SIG-M5 treated with dmso at 0.1 percent for 504 hours (cell line): ENCODE measurements at regions not wholly inside any gene's neighbourhood (a gene's known extent, or its start where the extent isn't known, plus 50 kb on each side); places are given as distances from the start of the nearest gene placed in this dataset.
A peak's percentile ranks its signal among the peaks of the same experiment; 100 is the strongest.
"Not testable (repeated sequence)": the region's sequence is repeated elsewhere in the genome, so short reads cannot be mapped to it uniquely, and the experiment has no call there.

Experiments used
- DNase-seq: peaks from one replicate; lab custom pipeline; 2025; ENCODE audit not compliant: unreplicated experiment; lab: John Stamatoyannopoulos, UW

GRCh38 chr6:137545073-137545472 lies 50.9 kb upstream of the OLIG3 start:
- no peak for DNase-seq

DNA sequence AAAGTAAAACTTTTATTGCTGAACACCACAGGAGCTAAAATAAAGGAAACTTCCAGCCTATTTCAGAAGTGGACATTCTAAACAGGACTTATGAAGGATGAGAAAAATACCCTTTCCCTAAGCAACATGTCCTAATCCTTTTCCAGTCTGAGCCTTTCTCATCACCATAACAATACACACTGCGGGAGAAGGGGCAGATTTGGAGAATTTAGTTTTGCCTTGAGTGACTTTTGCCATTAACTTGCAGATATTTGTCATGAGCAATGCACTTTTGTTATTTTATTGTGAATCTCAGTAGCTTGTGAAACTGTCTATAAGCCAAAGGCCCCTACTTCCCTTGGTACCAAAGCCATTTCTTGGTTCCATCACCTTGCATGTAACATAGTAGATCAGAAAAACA lies 53.0 kb upstream of the OLIG3 start:
- no peak for DNase-seq

- DNase-seq: no peak
Observed at GRCh38 chr6:137547601-137548000, 53.4 kb upstream of the OLIG3 start.

- no peak for DNase-seq
Observed at GRCh38 chr6:137549106-137549505, 54.9 kb upstream of the OLIG3 start.

DNA sequence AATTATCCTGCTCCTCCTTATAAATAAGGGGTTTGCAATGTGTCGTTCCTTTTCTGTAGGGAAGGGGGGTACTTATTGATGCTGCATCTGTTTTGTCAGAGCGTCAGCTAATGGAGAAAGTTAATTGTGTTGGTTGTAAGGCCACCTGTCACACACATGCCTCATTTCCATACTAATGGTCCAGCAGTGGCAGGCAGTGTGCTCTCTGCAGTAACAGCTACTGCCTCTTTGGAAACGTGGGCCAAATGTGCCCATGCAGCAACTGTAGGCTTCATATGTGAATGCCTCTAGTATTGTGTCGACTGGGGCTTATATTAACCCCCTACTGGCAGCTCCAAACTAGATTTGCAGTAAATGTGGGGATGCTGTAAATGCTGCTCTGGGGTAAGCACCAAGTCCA lies 56.3 kb upstream of the OLIG3 start:
- DNase-seq: no peak

- no peak for DNase-seq
Observed at GRCh38 chr6:137552146-137552545, 58.0 kb upstream of the OLIG3 start.

DNA sequence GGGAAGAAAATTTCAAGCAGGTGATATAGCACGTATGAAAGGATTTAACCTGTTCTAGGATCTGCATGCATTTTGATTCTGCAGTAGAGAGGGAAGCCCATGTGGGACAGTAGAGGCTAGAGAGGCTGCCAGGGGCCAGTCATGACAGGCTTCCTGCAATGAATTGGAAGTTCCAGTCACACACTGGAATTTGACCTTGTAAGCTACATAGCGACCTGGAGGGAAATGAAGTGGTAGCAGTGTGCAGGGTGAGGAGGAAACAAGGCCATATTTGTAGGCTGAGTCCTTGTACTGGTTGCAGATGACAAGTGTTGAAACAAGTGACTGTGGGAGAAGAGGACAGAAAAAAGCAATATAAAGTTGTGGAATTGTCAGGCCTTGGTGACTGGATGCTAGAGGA lies 58.6 kb upstream of the OLIG3 start:
- no peak for DNase-seq

DNA sequence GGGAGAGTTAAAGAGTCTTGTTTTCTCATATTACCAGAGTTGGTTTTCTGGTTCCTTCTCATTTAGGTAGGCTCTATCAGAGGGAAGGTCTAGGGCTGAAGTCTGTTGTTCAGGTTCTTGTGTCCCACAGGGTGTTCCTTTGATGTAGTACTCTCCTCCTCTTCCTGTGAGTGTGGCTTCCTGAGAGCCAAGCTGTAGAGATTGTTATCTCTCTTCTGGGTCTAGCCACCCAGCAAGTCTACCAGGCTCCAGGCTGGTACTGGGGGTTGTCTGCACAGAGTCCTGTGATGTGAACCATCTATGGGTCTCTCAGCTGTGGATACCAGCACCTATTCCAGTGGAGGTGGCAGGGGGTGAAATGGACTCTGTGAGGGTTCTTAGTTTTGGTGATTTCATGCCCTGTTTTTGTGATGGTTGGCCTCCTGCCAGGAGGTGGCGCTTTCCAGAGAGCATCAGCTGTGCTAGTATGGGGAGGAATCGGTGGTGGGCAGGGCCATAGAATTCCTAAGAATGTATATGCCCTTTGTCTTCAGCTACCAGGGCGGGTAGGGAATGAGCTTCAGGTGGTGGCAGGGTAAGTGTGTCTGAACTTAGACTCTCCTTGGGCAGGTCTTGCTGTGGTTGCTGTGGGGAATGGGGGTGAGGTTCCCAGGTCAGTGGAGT lies 65.5 kb upstream of the OLIG3 start:
- DNase-seq: not testable (repeated sequence)

- DNase-seq: no peak
Observed at GRCh38 chr6:137560184-137560563, 66.0 kb upstream of the OLIG3 start.

DNA sequence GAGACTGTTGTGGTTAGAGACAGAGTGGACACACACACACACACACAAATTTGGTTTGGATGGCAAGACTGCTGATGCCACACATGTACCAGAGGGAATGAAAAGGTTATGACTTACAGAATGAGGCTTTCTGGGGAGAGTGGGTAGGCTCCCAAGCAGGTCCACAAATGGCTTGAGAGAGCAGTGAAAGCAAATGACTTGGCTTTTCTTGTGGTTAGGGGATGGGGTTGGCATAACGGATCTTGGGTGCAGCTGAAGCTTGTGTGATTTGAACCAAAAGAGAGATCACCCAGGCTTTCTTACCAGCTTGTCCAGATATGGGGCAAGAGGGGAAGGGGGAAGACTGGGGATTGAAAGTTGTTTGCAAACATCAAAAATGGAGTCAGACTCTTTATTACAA lies 73.9 kb upstream of the OLIG3 start:
- DNase-seq: no peak

DNA sequence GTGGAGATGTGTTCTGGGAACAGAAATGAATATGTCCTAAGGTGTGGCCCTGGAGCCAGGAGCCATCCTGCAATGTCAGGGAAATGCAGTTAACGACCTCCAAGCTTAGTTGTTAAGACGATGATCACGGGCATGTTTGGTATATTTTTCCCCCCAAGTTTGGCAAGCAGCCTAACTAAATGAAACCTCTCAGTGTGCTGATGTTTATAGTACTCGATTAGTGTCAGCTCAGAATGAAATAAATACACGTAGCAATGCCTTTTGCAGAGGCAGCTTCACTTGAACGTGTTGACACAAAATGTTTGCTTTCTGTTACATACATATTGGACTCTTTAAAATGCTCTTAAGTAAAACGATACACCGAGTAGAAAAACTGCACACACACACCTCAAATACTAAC lies 76.2 kb upstream of the OLIG3 start:
- no peak for DNase-seq

DNA sequence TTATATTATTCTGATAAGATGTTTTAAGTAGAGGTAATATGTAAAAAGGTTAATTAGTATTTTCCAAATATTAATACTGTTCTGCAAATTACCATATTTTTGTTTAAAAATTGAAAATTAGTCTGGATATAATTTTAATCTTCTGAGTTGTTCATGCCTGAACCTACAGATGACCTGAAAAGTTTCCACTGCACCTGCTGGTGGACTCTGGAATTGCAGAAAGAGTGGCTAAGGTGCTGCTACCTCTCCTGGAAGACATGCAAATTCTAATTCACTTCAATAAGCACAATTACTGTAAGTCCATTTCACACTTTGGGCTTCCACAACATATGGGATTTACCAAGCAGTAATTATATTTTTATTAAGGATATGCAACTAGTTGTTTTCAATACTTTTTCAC lies 77.7 kb upstream of the OLIG3 start:
- no peak for DNase-seq

DNA sequence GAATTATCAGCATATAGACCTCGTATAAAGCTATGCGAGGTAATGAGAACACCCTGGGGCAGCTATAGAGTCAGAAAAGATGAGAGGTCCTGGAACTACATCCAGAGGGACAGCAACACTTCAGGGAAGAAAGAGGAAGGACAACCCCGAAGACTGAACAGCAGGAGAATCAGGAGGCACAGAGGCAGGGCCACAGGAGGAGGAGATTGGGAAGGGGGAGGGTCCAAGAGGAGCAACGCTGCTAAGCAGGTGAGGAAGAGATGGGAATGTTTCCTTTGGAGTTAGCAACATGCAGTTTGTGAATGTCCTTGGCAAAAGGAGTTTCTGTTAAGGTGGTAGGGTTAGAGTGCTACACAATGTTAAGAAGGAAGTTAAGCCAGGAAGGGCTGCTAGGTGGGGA lies 79.5 kb upstream of the OLIG3 start:
- no peak for DNase-seq

- no peak for DNase-seq
Observed at GRCh38 chr6:137579612-137580011, 85.4 kb upstream of the OLIG3 start.

DNA sequence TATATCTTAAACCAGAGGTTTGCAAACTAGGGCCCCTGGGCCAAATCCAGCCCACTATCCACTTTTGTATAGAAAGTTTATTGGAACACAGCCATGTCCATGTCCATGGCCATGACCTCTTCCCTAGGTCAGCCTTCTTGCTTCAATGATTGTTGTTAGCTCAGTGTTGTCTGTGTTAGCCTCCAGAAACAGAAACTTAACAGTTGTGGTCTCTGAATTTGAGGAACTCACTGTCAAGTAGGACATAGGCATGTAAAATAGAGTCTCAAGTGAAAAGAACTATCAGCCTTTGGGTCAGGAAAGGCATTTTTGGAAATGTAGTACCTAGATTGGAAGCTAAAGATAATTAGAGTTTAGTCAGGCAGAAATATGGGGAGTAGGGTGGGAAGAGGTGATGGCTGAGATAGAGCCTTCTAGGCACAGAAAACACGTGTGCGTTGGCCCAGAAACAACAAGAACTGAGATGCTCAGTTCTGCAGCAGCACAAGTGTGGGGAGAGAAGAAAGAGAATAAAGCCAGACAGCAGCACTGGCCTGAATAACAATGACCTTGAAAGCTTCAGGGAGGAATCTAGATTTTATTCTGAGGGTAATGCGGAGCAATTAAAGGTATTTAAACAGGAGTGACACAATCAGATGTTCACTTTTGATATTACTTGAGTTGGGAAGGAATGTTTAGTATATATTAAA lies 87.0 kb upstream of the OLIG3 start:
- no peak for DNase-seq

DNA sequence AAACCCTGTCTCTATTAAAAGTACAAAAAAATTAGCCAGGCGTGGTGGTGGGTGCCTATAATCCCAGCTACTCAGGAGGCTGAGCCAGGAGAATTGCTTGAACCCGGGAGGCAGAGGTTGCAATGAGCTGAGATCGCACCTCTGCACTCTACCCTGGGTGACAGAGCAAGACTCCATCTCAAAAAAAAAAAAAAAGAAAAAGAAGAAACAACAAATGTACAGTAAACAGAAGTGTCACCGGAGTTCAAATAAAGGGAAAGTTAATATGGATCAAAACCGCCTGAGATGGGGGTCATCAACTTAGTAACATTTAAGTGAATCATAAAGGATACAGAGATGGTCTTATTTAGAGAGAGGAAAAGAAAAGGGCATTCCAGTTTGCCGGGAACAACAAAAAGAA lies 89.3 kb upstream of the OLIG3 start:
- not testable (repeated sequence) for DNase-seq

DNA sequence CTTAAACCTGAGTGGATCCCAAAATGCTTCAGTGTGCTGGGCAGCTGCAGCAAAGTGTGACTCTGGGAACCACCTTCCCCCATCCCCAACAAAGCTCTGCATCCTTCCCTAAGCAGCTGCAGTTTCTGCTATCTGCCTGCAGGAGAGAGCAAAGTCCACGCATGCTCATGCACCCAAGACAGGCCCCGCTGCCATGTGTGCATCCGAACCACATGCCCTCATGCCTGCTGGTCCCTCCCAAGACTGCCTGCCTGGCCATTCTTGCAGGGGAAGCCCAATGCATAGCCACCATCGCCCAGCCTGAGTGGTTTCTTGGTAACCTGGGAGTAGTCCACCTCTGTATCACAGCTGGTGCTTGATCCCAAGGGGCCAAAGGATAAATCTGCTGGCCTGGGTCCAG lies 94.3 kb upstream of the OLIG3 start:
- DNase-seq: no peak

DNA sequence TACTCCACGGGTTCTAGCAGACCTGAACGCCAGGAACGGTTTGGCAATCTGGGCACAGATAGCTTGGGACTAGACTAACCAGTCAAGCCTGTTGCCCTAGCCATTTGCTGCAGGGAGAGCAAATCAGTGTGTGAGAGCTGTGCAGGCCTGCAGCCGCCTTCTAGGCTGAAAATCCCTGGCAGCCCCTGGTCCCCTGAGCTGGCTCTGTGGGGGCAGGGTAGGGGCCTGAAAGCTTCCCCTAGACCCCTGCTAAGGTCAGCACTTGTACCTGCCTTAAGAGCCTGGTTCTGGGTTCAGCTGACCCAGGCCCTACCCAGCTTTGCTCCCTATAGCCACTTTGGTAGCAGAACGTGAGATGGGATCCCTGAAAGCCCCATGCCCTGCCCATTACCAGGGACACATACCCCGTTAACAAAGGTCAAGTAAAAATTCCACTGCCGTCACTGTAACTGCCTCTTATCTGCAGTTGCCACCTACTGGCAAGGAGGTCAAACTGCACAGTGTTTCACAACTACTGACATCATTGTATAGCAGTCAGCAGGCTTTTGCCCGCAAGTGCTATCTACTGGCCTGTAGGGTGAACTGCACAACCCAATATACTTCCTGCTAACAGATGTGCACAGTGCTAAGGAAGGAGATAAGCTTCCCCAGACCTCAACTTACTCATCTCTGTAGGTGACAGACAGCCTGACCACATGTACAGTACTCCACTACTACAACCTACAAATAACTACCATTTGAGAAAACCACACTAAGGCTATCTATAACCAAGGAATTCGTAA lies 95.1 kb upstream of the OLIG3 start:
- DNase-seq: peak; percentile 66

DNA sequence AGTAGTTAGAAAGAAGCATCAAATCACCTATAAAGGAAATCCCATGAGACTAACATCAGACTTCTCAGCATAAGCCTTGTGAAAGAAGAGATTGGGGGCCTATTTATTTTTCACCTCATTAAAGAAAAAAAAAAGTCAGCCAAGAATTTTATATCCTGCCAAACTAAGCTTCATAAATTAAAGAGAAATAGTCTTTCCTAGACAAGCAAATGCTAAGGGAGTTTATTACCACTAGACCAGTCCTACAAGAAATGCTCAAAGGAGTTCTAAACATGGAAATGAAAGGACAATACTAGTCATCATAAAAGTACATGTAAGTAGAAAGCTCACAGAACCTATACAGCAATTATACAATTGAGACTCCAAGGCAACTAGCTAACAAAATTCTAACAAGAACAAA lies 96.5 kb upstream of the OLIG3 start:
- no peak for DNase-seq

GRCh38 chr6:137601471-137601870 lies 107.3 kb upstream of the OLIG3 start:
- no peak for DNase-seq

DNA sequence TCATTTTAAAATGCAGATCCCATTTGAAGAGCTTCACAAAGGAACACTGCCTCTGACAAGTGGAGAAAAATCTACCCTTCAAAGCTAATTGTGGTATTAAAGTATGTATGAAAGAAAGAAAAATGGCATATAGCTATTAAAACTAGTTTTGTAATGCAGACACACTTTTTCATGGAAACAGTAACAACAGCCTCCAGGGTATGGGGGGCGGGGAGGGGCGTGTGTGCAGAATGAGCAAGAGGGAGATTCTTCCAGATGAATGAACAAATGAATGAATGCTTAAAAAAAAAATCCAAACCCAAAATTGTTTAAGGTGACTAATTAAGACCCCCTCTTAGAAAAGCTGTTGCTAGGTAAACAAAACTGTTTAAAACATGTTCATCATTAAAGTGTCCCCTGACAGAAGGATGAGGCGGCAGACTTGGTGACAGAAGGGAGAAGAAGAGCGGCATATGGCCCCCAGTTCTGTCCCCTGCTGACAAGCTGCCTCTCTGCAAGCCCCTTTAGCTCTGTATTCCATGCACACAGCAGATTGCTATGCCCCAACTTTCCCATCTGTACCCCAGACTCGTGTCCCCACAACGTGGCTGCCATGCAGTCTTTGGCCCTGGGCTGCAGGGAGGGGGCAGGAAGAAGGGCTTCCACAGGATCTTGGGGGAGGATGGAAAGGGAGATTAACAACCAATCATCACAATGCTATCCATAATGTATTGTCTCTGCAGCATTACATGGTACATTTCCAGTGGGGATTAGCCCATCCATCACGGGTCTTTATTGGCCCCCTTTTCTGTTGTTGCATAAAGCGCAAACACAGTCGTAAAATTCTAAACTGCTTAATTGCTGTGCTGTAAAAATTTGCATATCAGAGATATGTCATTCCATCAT lies 108.4 kb upstream of the OLIG3 start:
- DNase-seq: no peak
